ENCODE measurements at regions not wholly inside any gene's neighbourhood (a gene's known extent, or its start where the extent isn't known, plus 50 kb on each side); places are given as distances from the start of the nearest gene placed in this dataset.
"Not testable (repeated sequence)": the region's sequence is repeated elsewhere in the genome, so short reads cannot be mapped to it uniquely, and the experiment has no call there.

- Mint-ChIP-seq H3K4me1 (ENCODE audit: low read depth) (no peaks in the 10 kb centered on the region), H3K27ac (no peak overlapping the region), H3K4me3 (ENCODE audit: low read depth) (no peak overlapping the region), H3K9me3 (ENCODE audit: low read depth) (peaks cover 8% of the 10 kb centered on the region), H3K27me3 (no peaks in the 10 kb centered on the region), H3K36me3 (ENCODE audit: insufficient read depth) (no peaks in the 10 kb centered on the region)
- no peak for TF ChIP-seq CTCF (IDR thresholded peaks at IDR 0.05; ENCODE audit: unreplicated experiment)
- DNase-seq (ENCODE audit: low spot score, unreplicated experiment) = no peak
Observed at GRCh38 chr3:28151207-28151550, 90.2 kb upstream of the CMC1 start.

- H3K4me1 Mint-ChIP-seq (ENCODE audit: low read depth) = no peaks in the 10 kb centered on the region
- H3K36me3 Mint-ChIP-seq (ENCODE audit: insufficient read depth) = no peaks in the 10 kb centered on the region
- no peak overlapping the region for H3K27ac Mint-ChIP-seq
- H3K27me3 Mint-ChIP-seq = no peaks in the 10 kb centered on the region
- TF ChIP-seq CTCF (IDR thresholded peaks at IDR 0.05; ENCODE audit: unreplicated experiment) = no peak
- H3K9me3 Mint-ChIP-seq (ENCODE audit: low read depth) = peaks cover 8% of the 10 kb centered on the region
- H3K4me3 Mint-ChIP-seq (ENCODE audit: low read depth) = no peak overlapping the region
- no peak for DNase-seq (ENCODE audit: low spot score, unreplicated experiment)
Observed at GRCh38 chr3:28151608-28152228, 89.7 kb upstream of the CMC1 start.

- no peak overlapping the region for H3K27ac Mint-ChIP-seq
- H3K36me3 Mint-ChIP-seq (ENCODE audit: insufficient read depth) = no peaks in the 10 kb centered on the region
- TF ChIP-seq CTCF (IDR thresholded peaks at IDR 0.05; ENCODE audit: unreplicated experiment) = no peak
- H3K27me3 Mint-ChIP-seq = no peaks in the 10 kb centered on the region
- DNase-seq (ENCODE audit: low spot score, unreplicated experiment) = no peak
- no peak overlapping the region for H3K4me3 Mint-ChIP-seq (ENCODE audit: low read depth)
- peaks cover 14% of the 10 kb centered on the region for H3K9me3 Mint-ChIP-seq (ENCODE audit: low read depth)
- no peaks in the 10 kb centered on the region for H3K4me1 Mint-ChIP-seq (ENCODE audit: low read depth)
Observed at GRCh38 chr3:28155631-28156030, 85.8 kb upstream of the CMC1 start.

GRCh38 chr3:28156599-28156998 is 84.8 kb upstream of the CMC1 start:
- not testable (repeated sequence) for H3K27ac Mint-ChIP-seq; H3K4me3 Mint-ChIP-seq (ENCODE audit: low read depth); H3K36me3 Mint-ChIP-seq (ENCODE audit: insufficient read depth); H3K4me1 Mint-ChIP-seq (ENCODE audit: low read depth); H3K27me3 Mint-ChIP-seq; DNase-seq (ENCODE audit: low spot score, unreplicated experiment)
- peaks cover 14% of the 10 kb centered on the region for H3K9me3 Mint-ChIP-seq (ENCODE audit: low read depth)

- Mint-ChIP-seq H3K36me3 (ENCODE audit: insufficient read depth) (no peaks in the 10 kb centered on the region), H3K27me3 (no peaks in the 10 kb centered on the region), H3K27ac (no peak overlapping the region), H3K4me1 (ENCODE audit: low read depth) (peaks cover 1% of the 10 kb centered on the region), H3K9me3 (ENCODE audit: low read depth) (no peaks in the 10 kb centered on the region), H3K4me3 (ENCODE audit: low read depth) (no peak overlapping the region)
- TF ChIP-seq CTCF (IDR thresholded peaks at IDR 0.05; ENCODE audit: unreplicated experiment) = no peak
- no peak for DNase-seq (ENCODE audit: low spot score, unreplicated experiment)
Observed at GRCh38 chr3:28171962-28172361, 69.5 kb upstream of the CMC1 start.

- Mint-ChIP-seq H3K4me3 (ENCODE audit: low read depth) (no peak overlapping the region), H3K27ac (no peak overlapping the region), H3K9me3 (ENCODE audit: low read depth) (no peaks in the 10 kb centered on the region), H3K27me3 (no peaks in the 10 kb centered on the region), H3K36me3 (ENCODE audit: insufficient read depth) (no peaks in the 10 kb centered on the region), H3K4me1 (ENCODE audit: low read depth) (peaks cover 1% of the 10 kb centered on the region)
- DNase-seq (ENCODE audit: low spot score, unreplicated experiment) = no peak
- TF ChIP-seq CTCF (IDR thresholded peaks at IDR 0.05; ENCODE audit: unreplicated experiment) = no peak
Observed at GRCh38 chr3:28172748-28173147, 68.7 kb upstream of the CMC1 start.

Data from progenitor cell of endocrine pancreas (in vitro differentiated cells).